ENCODE measurements at regions not wholly inside any gene's neighbourhood (a gene's known extent, or its start where the extent isn't known, plus 50 kb on each side); places are given as distances from the start of the nearest gene placed in this dataset.

DNA sequence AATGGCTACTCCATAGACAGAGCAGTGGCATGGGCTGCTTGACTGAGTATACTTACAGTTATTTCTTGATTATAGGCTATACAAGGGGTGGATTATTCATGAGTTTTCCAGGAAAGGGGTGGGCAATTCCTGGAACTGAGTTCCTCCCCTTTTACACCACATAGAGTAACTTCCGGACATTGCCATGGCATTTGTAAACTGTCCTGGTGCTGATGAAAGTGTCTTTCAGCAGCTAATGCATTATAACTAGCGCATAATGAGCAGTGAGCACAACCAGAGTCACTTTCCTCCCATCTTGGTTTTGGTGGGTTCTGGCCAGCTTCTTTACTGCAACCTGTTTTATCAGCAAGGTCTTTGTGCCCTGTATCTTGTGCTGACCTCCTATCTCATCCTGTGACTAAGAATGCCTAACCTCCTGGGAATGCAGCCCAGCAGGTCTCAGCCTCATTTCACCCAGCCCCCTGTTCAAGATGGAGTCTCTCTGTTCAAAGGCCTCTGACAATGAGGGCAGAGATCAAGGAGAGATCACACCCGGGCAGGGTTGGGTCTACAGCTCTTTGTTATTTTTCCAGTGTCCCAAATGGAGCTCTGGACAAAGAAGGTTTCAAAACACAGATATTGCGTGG lies 468.4 kb upstream of the PRKX start:
- no peak overlapping the region for H3K9ac ChIP-seq (ENCODE audit: control insufficient read depth, extremely low read depth, insufficient read depth, low read length)
- no peaks in the 10 kb centered on the region for H3K79me2 ChIP-seq (ENCODE audit: control insufficient read depth, insufficient read depth, low read length)
- H3K27ac ChIP-seq (ENCODE audit: control insufficient read depth, insufficient read depth, low read length), result no peak overlapping the region
- no peak overlapping the region for H2AFZ ChIP-seq (ENCODE audit: control insufficient read depth, low read length)
- no peaks in the 10 kb centered on the region for H4K20me1 ChIP-seq (ENCODE audit: control insufficient read depth, extremely low read depth, insufficient read depth, low read length)
- DNase-seq (ENCODE audit: low read depth, low spot score) (no peak), FAIRE-seq (no peak)
- no peaks in the 10 kb centered on the region for H3K9me1 ChIP-seq (ENCODE audit: control insufficient read depth, extremely low read depth, insufficient read depth, low read length)
- no peaks in the 10 kb centered on the region for H3K27me3 ChIP-seq (ENCODE audit: control insufficient read depth, extremely low read depth, insufficient read depth, low read length)
- H3K4me1 ChIP-seq (ENCODE audit: control insufficient read depth, extremely low read depth, insufficient read depth, low read length), result no peaks in the 10 kb centered on the region
- no peak overlapping the region for H3K4me3 ChIP-seq (ENCODE audit: control insufficient read depth in 2 of 3, extremely low read depth in 1 of 3, insufficient read depth in 2 of 3, low read depth in 1 of 3, low read length in 3 of 3)
- H3K9me3 ChIP-seq (ENCODE audit: control insufficient read depth, low read depth, low read length), result no peaks in the 10 kb centered on the region
- H3K4me2 ChIP-seq (ENCODE audit: control insufficient read depth, extremely low read depth, insufficient read depth, low read depth, low read length), result no peak overlapping the region
- dilution Hi-C loops (cut with MboI; ENCODE audit: extremely low pct_ligation_motif_present, low sequenced_read_pairs), result no loop called here
- TF ChIP-seq CTCF (optimal IDR thresholded peaks at IDR 0.05 in 1 of 3, IDR thresholded peaks at IDR 0.05 in 1 of 3, conservative IDR thresholded peaks at IDR 0.05 in 1 of 3; ENCODE audit: extremely low read depth in 1 of 3, insufficient read depth in 2 of 3, low read length in 3 of 3) (no peak), EZH2 (IDR thresholded peaks at IDR 0.05; ENCODE audit: low read length) (no peak)
- no peaks in the 10 kb centered on the region for H3K36me3 ChIP-seq (ENCODE audit: control insufficient read depth in 2 of 2, extremely low read depth in 1 of 2, insufficient read depth in 2 of 2, low read length in 2 of 2)

DNA sequence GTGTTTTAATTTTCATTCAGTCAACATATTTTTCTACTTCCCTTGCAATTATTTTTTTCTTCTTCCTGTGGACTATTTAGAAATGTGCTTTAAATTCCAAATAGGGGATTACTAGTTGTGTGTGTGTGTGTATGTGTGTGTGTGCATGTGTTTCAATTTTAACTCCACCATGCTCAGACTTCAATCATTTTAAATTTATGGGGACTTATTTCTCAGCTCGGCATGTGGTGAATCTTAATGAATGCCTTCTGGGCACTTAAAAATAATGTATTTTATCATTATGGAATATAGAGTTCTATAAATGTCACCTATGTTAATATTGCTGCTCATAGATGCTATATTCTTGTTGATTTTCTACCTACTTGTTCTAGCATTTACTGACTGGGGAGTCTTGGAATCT lies 465.6 kb upstream of the PRKX start:
- dilution Hi-C loops (cut with MboI; ENCODE audit: extremely low pct_ligation_motif_present, low sequenced_read_pairs), result no loop called here
- no peak overlapping the region for H3K4me3 ChIP-seq (ENCODE audit: control insufficient read depth in 2 of 3, extremely low read depth in 1 of 3, insufficient read depth in 2 of 3, low read depth in 1 of 3, low read length in 3 of 3)
- no peak overlapping the region for H3K27ac ChIP-seq (ENCODE audit: control insufficient read depth, insufficient read depth, low read length)
- H3K36me3 ChIP-seq (ENCODE audit: control insufficient read depth in 2 of 2, extremely low read depth in 1 of 2, insufficient read depth in 2 of 2, low read length in 2 of 2), result no peaks in the 10 kb centered on the region
- H3K9me1 ChIP-seq (ENCODE audit: control insufficient read depth, extremely low read depth, insufficient read depth, low read length), result no peaks in the 10 kb centered on the region
- FAIRE-seq (no peak), DNase-seq (ENCODE audit: low read depth, low spot score) (no peak)
- no peaks in the 10 kb centered on the region for H4K20me1 ChIP-seq (ENCODE audit: control insufficient read depth, extremely low read depth, insufficient read depth, low read length)
- no peaks in the 10 kb centered on the region for H3K79me2 ChIP-seq (ENCODE audit: control insufficient read depth, insufficient read depth, low read length)
- H2AFZ ChIP-seq (ENCODE audit: control insufficient read depth, low read length), result no peak overlapping the region
- TF ChIP-seq CTCF (optimal IDR thresholded peaks at IDR 0.05 in 1 of 3, IDR thresholded peaks at IDR 0.05 in 1 of 3, conservative IDR thresholded peaks at IDR 0.05 in 1 of 3; ENCODE audit: extremely low read depth in 1 of 3, insufficient read depth in 2 of 3, low read length in 3 of 3) (no peak), EZH2 (IDR thresholded peaks at IDR 0.05; ENCODE audit: low read length) (no peak)
- no peak overlapping the region for H3K9ac ChIP-seq (ENCODE audit: control insufficient read depth, extremely low read depth, insufficient read depth, low read length)
- no peak overlapping the region for H3K4me2 ChIP-seq (ENCODE audit: control insufficient read depth, extremely low read depth, insufficient read depth, low read depth, low read length)
- no peaks in the 10 kb centered on the region for H3K4me1 ChIP-seq (ENCODE audit: control insufficient read depth, extremely low read depth, insufficient read depth, low read length)
- no peaks in the 10 kb centered on the region for H3K9me3 ChIP-seq (ENCODE audit: control insufficient read depth, low read depth, low read length)
- H3K27me3 ChIP-seq (ENCODE audit: control insufficient read depth, extremely low read depth, insufficient read depth, low read length), result no peaks in the 10 kb centered on the region
